Ishikawa (cell line): ENCODE measurements at regions not wholly inside any gene's neighbourhood (a gene's known extent, or its start where the extent isn't known, plus 50 kb on each side); places are given as distances from the start of the nearest gene placed in this dataset.

Source experiments
- CEBPB ChIP-seq: IDR thresholded peaks from 2 replicates; pipeline ENCODE4 v1.6.1; 2012
- CREB1 ChIP-seq: IDR thresholded peaks from 2 replicates; pipeline ENCODE4 v1.6.1; 2012; ENCODE audit warnings: low read depth
- EP300 ChIP-seq: IDR thresholded peaks from 2 replicates; pipeline ENCODE4 v1.6.1; 2012; ENCODE audit warnings: borderline replicate concordance
- MAX ChIP-seq: IDR thresholded peaks from 2 replicates; pipeline ENCODE4 v1.6.1; 2012
- RAD21 ChIP-seq: IDR thresholded peaks from 2 replicates; pipeline ENCODE4 v1.6.1; 2012; ENCODE audit warnings: low read depth
- REST ChIP-seq: IDR thresholded peaks from 2 replicates; pipeline ENCODE4 v1.6.1; 2012; ENCODE audit warnings: low read depth, mild to moderate bottlenecking

GRCh38 chr18:2406544-2406943 is 164.8 kb downstream of the METTL4 start:
- TF ChIP-seq CREB1 (no peak), REST (no peak), CEBPB (no peak), EP300 (no peak), RAD21 (no peak), MAX (no peak)
